ENCODE measurements at regions not wholly inside any gene's neighbourhood (a gene's known extent, or its start where the extent isn't known, plus 50 kb on each side); places are given as distances from the start of the nearest gene placed in this dataset.

GRCh38 chr1:58401991-58402390 lies 144.5 kb downstream of the OMA1 start:
- TF ChIP-seq SMC3 (conservative IDR thresholded peaks at IDR 0.05; ENCODE audit: insufficient read depth, low read depth, low read length), result no peak
- TF ChIP-seq KDM1A (IDR thresholded peaks at IDR 0.05), result no peak
- TF ChIP-seq RBBP5 (IDR thresholded peaks at IDR 0.05; ENCODE audit: borderline replicate concordance, insufficient read depth, low read length, poor library complexity, severe bottlenecking), result no peak
- TF ChIP-seq RAD21 (CRISPR knock-in tag; conservative IDR thresholded peaks at IDR 0.05 in 1 of 2, IDR thresholded peaks at IDR 0.05 in 1 of 2), result no peak
- no peak for TF ChIP-seq CTCFL (IDR thresholded peaks at IDR 0.05; ENCODE audit: borderline replicate concordance, insufficient read depth, low read depth, low read length, poor library complexity, severe bottlenecking)
- TF ChIP-seq EZH2 (IDR thresholded peaks at IDR 0.05; ENCODE audit: borderline replicate concordance, low read depth, low read length), result no peak
- no peak for TF ChIP-seq MTA2 (IDR thresholded peaks at IDR 0.05; ENCODE audit: low read depth)
- TF ChIP-seq RAD51 (IDR thresholded peaks at IDR 0.05; ENCODE audit: borderline replicate concordance, low read depth), result no peak
- TF ChIP-seq CTCF (IDR thresholded peaks at IDR 0.05 in 2 of 3, conservative IDR thresholded peaks at IDR 0.05 in 1 of 3; ENCODE audit: insufficient read depth in 2 of 3, low read depth in 1 of 3, low read length in 3 of 3), result no peak
- TF ChIP-seq ZNF384 (IDR thresholded peaks at IDR 0.05; ENCODE audit: low read depth, low read length), result no peak
- no peak for TF ChIP-seq ZBTB12 (CRISPR knock-in tag; IDR thresholded peaks at IDR 0.05)
- TF ChIP-seq TEAD1 (CRISPR knock-in tag; IDR thresholded peaks at IDR 0.05), result no peak
- no peak for TF ChIP-seq ELF4 (CRISPR knock-in tag; IDR thresholded peaks at IDR 0.05)
- TF ChIP-seq NFE2L1 (tag; IDR thresholded peaks at IDR 0.05; ENCODE audit: borderline replicate concordance, low read depth), result no peak

Measured in K562 (cell line).